ENCODE measurements at regions not wholly inside any gene's neighbourhood (a gene's known extent, or its start where the extent isn't known, plus 50 kb on each side); places are given as distances from the start of the nearest gene placed in this dataset.
A peak's percentile ranks its signal among the peaks of the same experiment; 100 is the strongest.
"Not testable (repeated sequence)": the region's sequence is repeated elsewhere in the genome, so short reads cannot be mapped to it uniquely, and the experiment has no call there.

DNA sequence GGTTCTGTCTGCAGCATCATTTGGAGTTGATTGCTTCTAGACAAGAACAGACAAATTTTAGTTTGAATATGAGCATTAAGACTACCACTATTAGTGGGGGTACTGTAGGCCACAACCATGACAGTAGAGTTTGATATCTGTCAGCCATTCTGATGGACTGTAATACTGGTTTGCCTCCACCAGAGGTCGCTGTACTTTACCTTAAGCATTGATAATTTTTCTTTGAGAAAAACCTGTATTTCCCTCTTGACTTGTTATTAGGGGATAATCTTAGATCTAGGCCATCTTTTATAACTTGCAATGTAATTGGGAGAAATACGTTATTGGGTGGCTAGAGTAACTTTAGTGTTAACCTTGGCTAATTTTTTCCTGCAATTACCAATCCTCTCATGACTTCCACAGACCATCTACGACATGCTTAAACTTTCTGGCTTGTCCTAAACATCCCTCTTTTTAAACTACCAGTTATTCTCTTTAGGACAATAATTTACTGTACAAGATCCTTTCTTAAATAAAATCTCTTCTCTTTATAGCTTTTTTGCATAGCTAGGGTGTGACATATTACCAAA, 562.4 kb downstream of the MAGEB5 start:
- no peak overlapping the region for H3K4me3 ChIP-seq (replicated peaks; ENCODE audit: low read depth, low read length)
- DNase-seq (ENCODE audit: low read depth): no peak
- TF ChIP-seq, protein P1, sequence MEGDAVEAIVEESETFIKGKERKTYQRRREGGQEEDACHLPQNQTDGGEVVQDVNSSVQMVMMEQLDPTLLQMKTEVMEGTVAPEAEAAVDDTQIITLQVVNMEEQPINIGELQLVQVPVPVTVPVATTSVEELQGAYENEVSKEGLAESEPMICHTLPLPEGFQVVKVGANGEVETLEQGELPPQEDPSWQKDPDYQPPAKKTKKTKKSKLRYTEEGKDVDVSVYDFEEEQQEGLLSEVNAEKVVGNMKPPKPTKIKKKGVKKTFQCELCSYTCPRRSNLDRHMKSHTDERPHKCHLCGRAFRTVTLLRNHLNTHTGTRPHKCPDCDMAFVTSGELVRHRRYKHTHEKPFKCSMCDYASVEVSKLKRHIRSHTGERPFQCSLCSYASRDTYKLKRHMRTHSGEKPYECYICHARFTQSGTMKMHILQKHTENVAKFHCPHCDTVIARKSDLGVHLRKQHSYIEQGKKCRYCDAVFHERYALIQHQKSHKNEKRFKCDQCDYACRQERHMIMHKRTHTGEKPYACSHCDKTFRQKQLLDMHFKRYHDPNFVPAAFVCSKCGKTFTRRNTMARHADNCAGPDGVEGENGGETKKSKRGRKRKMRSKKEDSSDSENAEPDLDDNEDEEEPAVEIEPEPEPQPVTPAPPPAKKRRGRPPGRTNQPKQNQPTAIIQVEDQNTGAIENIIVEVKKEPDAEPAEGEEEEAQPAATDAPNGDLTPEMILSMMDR (IDR thresholded peaks at IDR 0.05; ENCODE audit: low read length, missing control alignments): peak; percentile 1

DNA sequence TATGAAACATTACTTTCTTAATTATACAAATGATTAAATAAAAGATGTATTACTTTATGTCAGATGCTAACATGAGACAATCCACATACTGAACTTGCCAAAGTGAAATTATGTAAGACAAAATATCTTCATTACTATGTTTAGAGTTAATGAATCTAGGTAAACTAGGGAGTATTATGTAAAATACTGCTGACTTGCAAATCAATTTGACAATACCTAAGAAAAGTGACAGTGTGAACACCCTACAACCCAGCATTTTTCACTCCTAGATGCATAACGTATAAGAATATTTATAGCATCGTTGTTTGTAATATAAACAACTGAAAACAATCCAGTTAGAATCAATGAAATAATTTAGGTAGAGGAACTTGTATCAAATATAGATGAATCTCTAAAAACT, 546.3 kb downstream of the MAGEB5 start:
- TF ChIP-seq, protein P1 (IDR thresholded peaks at IDR 0.05; ENCODE audit: low read length, missing control alignments): no peak
- no peak for DNase-seq (ENCODE audit: low read depth)
- no peak overlapping the region for H3K4me3 ChIP-seq (replicated peaks; ENCODE audit: low read depth, low read length)

DNA sequence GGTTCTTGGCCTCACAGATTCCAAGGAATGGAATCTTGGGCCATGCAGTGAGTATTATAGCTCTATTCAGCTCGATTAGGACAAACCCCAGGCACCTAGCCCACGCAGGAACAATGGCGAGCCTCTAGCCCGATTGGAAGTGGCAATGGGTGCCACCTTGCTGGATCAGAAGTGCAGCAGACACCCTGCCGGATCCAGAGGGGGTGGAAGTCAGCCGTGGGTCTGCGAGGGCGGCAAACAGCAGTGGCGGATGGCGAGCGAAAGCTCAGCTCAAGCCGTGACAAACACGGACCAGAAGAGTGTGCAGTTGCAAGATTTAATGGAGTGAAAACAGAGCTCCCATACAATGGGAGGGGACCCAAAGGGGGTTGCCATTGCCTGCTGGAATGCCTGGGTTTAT, 539.8 kb downstream of the MAGEB5 start:
- H3K4me3 ChIP-seq (replicated peaks; ENCODE audit: low read depth, low read length); DNase-seq (ENCODE audit: low read depth): not testable (repeated sequence)

DNA sequence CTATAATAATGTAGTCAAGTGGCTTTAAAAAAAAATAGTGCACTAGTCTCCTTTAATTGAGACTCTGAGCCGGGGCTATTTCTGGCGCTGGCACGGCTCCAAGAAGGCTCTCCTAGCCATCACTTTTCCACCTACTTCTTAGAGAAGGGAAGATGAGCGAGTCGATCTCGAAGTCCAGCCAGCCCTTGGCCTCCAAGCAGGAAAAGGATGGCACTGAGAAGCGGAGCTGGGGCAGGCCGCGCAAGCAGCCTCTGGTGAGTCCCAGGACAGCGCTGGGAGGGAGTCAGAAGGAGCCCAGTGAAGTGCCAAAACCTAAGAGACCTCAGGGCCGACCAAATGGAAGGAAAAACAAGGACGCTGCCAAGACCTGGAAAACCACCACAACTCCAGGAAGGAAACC, 531.9 kb downstream of the MAGEB5 start:
- TF ChIP-seq, protein P1 (IDR thresholded peaks at IDR 0.05; ENCODE audit: low read length, missing control alignments): no peak
- DNase-seq (ENCODE audit: low read depth): no peak
- no peak overlapping the region for H3K4me3 ChIP-seq (replicated peaks; ENCODE audit: low read depth, low read length)

DNA sequence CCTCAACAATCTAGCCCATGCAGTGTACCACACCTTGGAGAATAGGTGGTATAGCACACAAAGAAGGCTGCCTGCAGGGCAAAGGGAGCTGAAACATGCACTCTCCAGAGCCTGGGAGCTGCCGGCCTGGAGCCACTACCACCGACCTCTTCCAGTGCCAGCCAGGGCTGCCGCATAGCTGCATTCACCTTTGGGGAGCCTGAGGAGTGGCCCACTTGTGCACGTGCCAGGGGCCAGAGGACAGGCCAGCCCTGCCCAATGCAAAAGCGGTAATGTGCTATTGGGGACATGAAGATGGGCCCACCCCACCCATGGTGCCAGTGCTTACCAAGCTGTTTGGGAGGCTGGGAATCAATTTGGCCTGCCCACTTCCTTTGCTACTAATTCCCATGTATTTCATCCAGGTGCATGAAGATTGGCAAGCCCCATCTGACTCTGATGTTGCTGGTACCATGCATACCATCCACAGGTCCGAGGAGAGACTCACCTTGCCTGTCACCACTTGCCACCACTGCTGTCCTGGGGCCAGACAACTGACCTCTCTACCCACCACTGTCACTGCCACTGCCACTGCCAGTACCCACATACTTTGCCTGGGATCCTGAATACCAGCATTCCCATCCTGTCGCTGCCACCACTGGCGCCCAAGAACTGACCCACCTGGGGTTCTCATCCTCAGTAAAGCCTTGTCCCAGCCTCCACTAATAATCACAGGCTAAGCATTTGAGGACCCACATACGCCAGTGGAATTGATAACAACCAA, 506.9 kb downstream of the MAGEB5 start:
- no peak overlapping the region for H3K4me3 ChIP-seq (replicated peaks; ENCODE audit: low read depth, low read length)
- no peak for DNase-seq (ENCODE audit: low read depth)
- TF ChIP-seq, protein P1 (IDR thresholded peaks at IDR 0.05; ENCODE audit: low read length, missing control alignments): no peak

DNA sequence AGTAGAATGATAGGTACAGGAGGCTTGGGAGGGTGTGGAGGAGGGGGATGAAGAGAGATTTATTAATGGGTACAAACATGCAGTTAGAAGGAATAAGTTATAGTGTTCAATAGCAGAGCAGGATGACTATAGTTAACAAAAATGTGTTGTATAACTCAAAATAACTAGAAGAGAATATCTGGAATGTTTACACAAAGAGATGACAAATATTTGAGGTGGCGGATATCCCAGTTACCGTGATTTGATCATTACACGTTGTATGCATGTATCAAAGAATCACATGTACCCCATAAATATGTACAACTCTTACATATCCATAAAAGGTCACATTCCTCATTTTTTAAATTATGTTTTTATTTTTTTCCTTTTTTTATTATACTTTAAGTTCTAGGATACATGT, 456.6 kb downstream of the MAGEB5 start:
- TF ChIP-seq, protein P1 (IDR thresholded peaks at IDR 0.05; ENCODE audit: low read length, missing control alignments): no peak
- no peak for DNase-seq (ENCODE audit: low read depth)
- no peak overlapping the region for H3K4me3 ChIP-seq (replicated peaks; ENCODE audit: low read depth, low read length)

DNA sequence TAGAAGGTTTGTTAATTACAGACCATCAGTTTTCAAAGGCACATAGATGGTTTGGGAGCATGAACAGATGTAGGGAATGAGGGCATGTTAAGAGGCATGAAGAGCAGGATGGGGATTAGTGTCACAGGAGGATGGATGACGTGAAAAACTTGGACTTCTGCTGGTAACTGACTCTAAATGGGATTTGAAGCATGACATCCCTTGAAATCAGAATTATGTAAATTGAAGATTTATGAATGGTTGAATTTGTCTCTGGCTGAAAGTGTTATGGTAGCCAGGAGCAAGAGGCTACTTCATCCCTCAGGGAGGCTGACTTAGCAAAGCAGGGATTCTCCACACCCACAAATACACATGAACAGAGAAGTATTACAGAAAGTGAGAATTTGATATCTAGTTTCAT, 454.6 kb downstream of the MAGEB5 start:
- TF ChIP-seq, protein P1 (IDR thresholded peaks at IDR 0.05; ENCODE audit: low read length, missing control alignments): no peak
- no peak overlapping the region for H3K4me3 ChIP-seq (replicated peaks; ENCODE audit: low read depth, low read length)
- no peak for DNase-seq (ENCODE audit: low read depth)

All from fibroblast of pulmonary artery (primary cell).